Ovary (tissue), 7 donors: ENCODE measurements at regions not wholly inside any gene's neighbourhood (a gene's known extent, or its start where the extent isn't known, plus 50 kb on each side); places are given as distances from the start of the nearest gene placed in this dataset.

Source experiments
- DNase-seq, 5 donors: peaks; one replicate each; pipeline ENCODE4 v3.0.0-alpha.2; 2019 to 2020
- H3K27ac ChIP-seq, 2 donors: fragments of 200-600 bp; one replicate each; pipeline versions ENCODE4 v1.5.1 to v1.8.0; 2019 to 2022
- H3K27me3 ChIP-seq: fragments of 200-600 bp; one replicate; pipeline ENCODE4 v1.8.0; 2022
- H3K36me3 ChIP-seq: fragments of 200-600 bp; sonication (generic); one replicate; pipeline ENCODE4 v1.5.1; 2019
- H3K4me1 ChIP-seq: one replicate; pipeline ENCODE4 v1.8.1; 2013; ENCODE audit warnings: mild to moderate bottlenecking, moderate library complexity; ENCODE audit not compliant: insufficient read depth
- H3K4me3 ChIP-seq: fragments of 200-600 bp; sonication (generic); one replicate; pipeline ENCODE4 v1.5.1; 2017
- H3K9me3 ChIP-seq, 2 donors: fragments of 200-600 bp in 1 of 2; sonication (generic) in 1 of 2; one replicate each; pipeline versions ENCODE4 v1.5.1 to v1.8.1; 2013 to 2019; ENCODE audit warnings: mild to moderate bottlenecking in 1 of 2, moderate library complexity in 1 of 2
- EP300 ChIP-seq: sonication (generic); formaldehyde crosslinking; IDR thresholded peaks from one replicate; pipeline ENCODE4 v1.6.1; 2017; ENCODE audit warnings: antibody characterized with exemption
- POLR2A ChIP-seq: fragments of 450-650 bp; IDR thresholded peaks from one replicate; pipeline ENCODE4 v1.6.1; 2017; ENCODE audit warnings: antibody characterized with exemption, mild to moderate bottlenecking, moderate library complexity
- WGBS, 3 donors: extraction: QIAGEN DNeasy Blood & Tissue Kit in 1 of 3; methylation state at CpG; one replicate each; pipeline versions ENCODE4 v1.1.5 to v1.1.7; 2013 to 2017; 5-methylcytosine and 5-hydroxymethylcytosine counted together
- intact Hi-C, 4 donors: fragments of 100-400 bp; cut with DNase I; formaldehyde crosslinking; loops; one replicate each; pipeline versions ENCODE4 v1.11.0 to v1.15.1; 2022 to 2023
- TF ChIP-seq, protein P1 (sequence below), 3 donors: fragments of 450-650 bp in 2 of 3; fragments of 200-600 bp in 1 of 3; IDR thresholded peaks; one replicate each; pipeline versions ENCODE4 v1.5.1 to v1.8.0; 2016 to 2022; ENCODE audit warnings: antibody characterized with exemption in 3 of 3, mild to moderate bottlenecking in 1 of 3
- donor health status: DM: no; HTN: no; CAD: no; lungs with moderate emphysema.
- donor health status: DM: no; HTN: no; CAD: no.
- donor health status: Bipolar disorder and iron deficiency.
- donor health status: DM: no; HTN: no; CAD: no.
- donor health status: DM: yes; HTN: yes; CAD: no.

DNA sequence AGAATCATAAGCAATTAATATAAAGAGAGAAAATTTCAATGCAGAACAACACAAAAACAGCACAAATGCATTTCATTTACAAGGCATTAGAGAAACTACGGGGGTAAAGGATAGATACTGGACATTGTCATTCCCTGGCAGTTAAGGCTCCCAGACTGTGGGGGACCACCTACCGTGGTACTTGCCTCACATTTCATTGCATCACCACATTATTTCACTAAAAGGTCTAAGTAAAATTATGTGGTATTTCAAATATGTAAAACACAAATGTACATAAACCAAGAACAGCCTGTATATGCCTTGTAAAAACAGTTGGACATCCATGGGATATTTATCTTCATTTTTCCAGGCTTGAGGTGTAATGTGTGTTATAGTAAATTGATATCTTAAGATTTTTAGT is 571.2 kb upstream of the ZNF462 start:
- no peak for DNase-seq
- 70 to 75% (median 70%) methylated on average over 2 of the region's 2 CpGs for WGBS, 3 donors
- Histone ChIP-seq H3K27ac (no peak overlapping the region), H3K27me3 (no peaks in the 10 kb centered on the region), H3K36me3 (no peaks in the 10 kb centered on the region), H3K4me1 (no peaks in the 10 kb centered on the region), H3K9me3 (no peaks in the 10 kb centered on the region), H3K4me3 (no peak overlapping the region)
- intact Hi-C loops: no loop called here
- TF ChIP-seq POLR2A (no peak), EP300 (no peak)
- TF ChIP-seq, protein P1, sequence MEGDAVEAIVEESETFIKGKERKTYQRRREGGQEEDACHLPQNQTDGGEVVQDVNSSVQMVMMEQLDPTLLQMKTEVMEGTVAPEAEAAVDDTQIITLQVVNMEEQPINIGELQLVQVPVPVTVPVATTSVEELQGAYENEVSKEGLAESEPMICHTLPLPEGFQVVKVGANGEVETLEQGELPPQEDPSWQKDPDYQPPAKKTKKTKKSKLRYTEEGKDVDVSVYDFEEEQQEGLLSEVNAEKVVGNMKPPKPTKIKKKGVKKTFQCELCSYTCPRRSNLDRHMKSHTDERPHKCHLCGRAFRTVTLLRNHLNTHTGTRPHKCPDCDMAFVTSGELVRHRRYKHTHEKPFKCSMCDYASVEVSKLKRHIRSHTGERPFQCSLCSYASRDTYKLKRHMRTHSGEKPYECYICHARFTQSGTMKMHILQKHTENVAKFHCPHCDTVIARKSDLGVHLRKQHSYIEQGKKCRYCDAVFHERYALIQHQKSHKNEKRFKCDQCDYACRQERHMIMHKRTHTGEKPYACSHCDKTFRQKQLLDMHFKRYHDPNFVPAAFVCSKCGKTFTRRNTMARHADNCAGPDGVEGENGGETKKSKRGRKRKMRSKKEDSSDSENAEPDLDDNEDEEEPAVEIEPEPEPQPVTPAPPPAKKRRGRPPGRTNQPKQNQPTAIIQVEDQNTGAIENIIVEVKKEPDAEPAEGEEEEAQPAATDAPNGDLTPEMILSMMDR (IDR thresholded peaks at IDR 0.05): no peak

GRCh38 chr9:106296426-106296825 is 566.5 kb upstream of the ZNF462 start:
- H3K36me3 ChIP-seq: no peaks in the 10 kb centered on the region
- H3K27ac ChIP-seq: no peak overlapping the region
- intact Hi-C loops: no loop called here
- no peaks in the 10 kb centered on the region for H3K27me3 ChIP-seq
- 92 to 98% (median 96%) methylated on average over 2 of the region's 2 CpGs for WGBS, 3 donors
- no peaks in the 10 kb centered on the region for H3K4me1 ChIP-seq
- no peaks in the 10 kb centered on the region for H3K9me3 ChIP-seq
- no peak for TF ChIP-seq EP300
- no peak overlapping the region for H3K4me3 ChIP-seq
- DNase-seq: no peak

GRCh38 chr9:106298997-106299396 is 564.0 kb upstream of the ZNF462 start:
- WGBS, 3 donors: 93 to 95% (median 94%) methylated on average over 3 of the region's 3 CpGs
- H3K27me3 ChIP-seq: no peaks in the 10 kb centered on the region
- no peak overlapping the region for H3K4me3 ChIP-seq
- no peak overlapping the region for H3K27ac ChIP-seq
- H3K9me3 ChIP-seq: no peaks in the 10 kb centered on the region
- no peak for DNase-seq
- intact Hi-C loops: no loop called here
- H3K36me3 ChIP-seq: no peaks in the 10 kb centered on the region
- TF ChIP-seq POLR2A (no peak), EP300 (no peak)
- TF ChIP-seq, protein P1 (IDR thresholded peaks at IDR 0.05): no peak
- H3K4me1 ChIP-seq: no peaks in the 10 kb centered on the region

GRCh38 chr9:106304401-106304920 is 558.5 kb upstream of the ZNF462 start:
- H3K36me3 ChIP-seq: no peaks in the 10 kb centered on the region
- DNase-seq: no peak
- H3K4me1 ChIP-seq: no peaks in the 10 kb centered on the region
- intact Hi-C loops: no loop called here
- TF ChIP-seq POLR2A (no peak), EP300 (no peak)
- TF ChIP-seq, protein P1 (IDR thresholded peaks at IDR 0.05): no peak
- H3K27me3 ChIP-seq: no peaks in the 10 kb centered on the region
- H3K4me3 ChIP-seq: no peak overlapping the region
- no peak overlapping the region for H3K27ac ChIP-seq
- H3K9me3 ChIP-seq: no peaks in the 10 kb centered on the region
- WGBS, 3 donors: 66 to 76% (median 67%) methylated on average over 4 of the region's 4 CpGs

DNA sequence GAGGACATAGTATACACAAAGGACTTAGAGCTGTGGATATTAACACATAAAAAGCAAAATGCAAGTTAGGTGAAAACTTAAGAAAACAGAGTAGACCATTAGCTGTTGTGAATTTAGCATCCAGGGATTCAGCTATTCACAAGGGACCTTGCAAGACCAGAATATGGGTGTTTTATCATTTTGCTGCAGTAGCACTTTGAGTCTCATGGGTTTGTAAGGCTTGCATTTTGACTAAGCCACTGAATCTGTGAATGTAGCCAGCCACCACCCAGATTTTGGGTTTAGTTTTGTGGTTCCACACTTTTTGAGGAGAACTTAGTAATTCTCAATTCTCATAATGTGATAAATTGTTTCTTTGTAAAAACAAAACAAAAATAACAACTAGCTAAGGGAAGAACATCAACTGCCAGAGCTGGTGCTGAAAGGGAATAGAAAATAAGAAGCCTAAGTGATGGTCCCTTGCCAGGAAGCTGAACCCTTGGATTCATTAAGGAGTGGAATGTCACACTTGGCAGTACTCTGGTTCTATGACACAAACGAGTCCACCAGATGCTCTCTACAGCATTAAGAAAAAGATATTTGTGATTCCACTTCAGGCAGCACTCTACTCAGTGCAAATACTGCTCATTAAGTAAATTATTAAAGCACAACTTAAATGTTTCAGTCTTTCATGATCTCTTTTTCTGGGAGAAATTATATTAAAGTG is 557.4 kb upstream of the ZNF462 start:
- intact Hi-C loops: no loop called here
- no peak for DNase-seq
- Histone ChIP-seq H3K4me3 (no peak overlapping the region), H3K27ac (no peak overlapping the region), H3K27me3 (no peaks in the 10 kb centered on the region), H3K36me3 (no peaks in the 10 kb centered on the region), H3K4me1 (no peaks in the 10 kb centered on the region), H3K9me3 (no peaks in the 10 kb centered on the region)
- TF ChIP-seq POLR2A (no peak), EP300 (no peak)
- 7 to 20% (median 11%) methylated on average over 1 of the region's 1 CpG for WGBS, 3 donors
